Liver (tissue), 8 donors: ENCODE measurements at regions not wholly inside any gene's neighbourhood (a gene's known extent, or its start where the extent isn't known, plus 50 kb on each side); places are given as distances from the start of the nearest gene placed in this dataset.

Experiments used
- DNase-seq: peaks from one replicate; pipeline ENCODE4 v3.0.0-alpha.2; 2017; ENCODE audit warnings: low spot score
- H3K27ac ChIP-seq, 2 donors: one replicate each; pipeline ENCODE4 v1.7.0; 2013; ENCODE audit warnings: inconsistent platforms in 2 of 2, low read length in 2 of 2, control low read depth in 1 of 2, low read depth in 1 of 2, mild to moderate bottlenecking in 1 of 2
- H3K27me3 ChIP-seq, 4 donors: one replicate each; pipeline versions ENCODE4 v1.6.1 to v1.7.0; 2013; ENCODE audit warnings: low read length in 3 of 4, inconsistent platforms in 1 of 4, mild to moderate bottlenecking in 1 of 4, moderate library complexity in 1 of 4; ENCODE audit not compliant: control insufficient read depth in 4 of 4, insufficient read depth in 4 of 4
- H3K36me3 ChIP-seq, 4 donors: one replicate each; pipeline versions ENCODE4 v1.6.1 to v1.7.0; 2013; ENCODE audit warnings: low read length in 3 of 4, mild to moderate bottlenecking in 3 of 4, low read depth in 1 of 4, moderate library complexity in 1 of 4; ENCODE audit not compliant: control insufficient read depth in 4 of 4, insufficient read depth in 3 of 4
- H3K4me1 ChIP-seq, 4 donors: one replicate each; pipeline versions ENCODE4 v1.6.1 to v1.7.0; 2013; ENCODE audit warnings: low read length in 3 of 4, mild to moderate bottlenecking in 3 of 4, moderate library complexity in 1 of 4; ENCODE audit not compliant: control insufficient read depth in 4 of 4, insufficient read depth in 4 of 4
- H3K4me3 ChIP-seq, 3 donors: one replicate each; pipeline versions ENCODE4 v1.6.1 to v1.7.0; 2013; ENCODE audit warnings: low read length in 3 of 3, control low read depth in 1 of 3, low read depth in 1 of 3, mild to moderate bottlenecking in 1 of 3
- H3K9ac ChIP-seq, 2 donors: one replicate each; pipeline ENCODE4 v1.7.0; 2013; ENCODE audit warnings: low read length in 2 of 2, mild to moderate bottlenecking in 2 of 2, moderate library complexity in 2 of 2, control low read depth in 1 of 2, low read depth in 1 of 2
- H3K9me3 ChIP-seq, 4 donors: one replicate each; pipeline versions ENCODE4 v1.6.1 to v1.7.0; 2013; ENCODE audit warnings: low read length in 3 of 4; ENCODE audit not compliant: control insufficient read depth in 4 of 4
- EGR1 ChIP-seq, 2 donors: IDR thresholded peaks; 2 replicates each; pipeline ENCODE4 v1.6.1; 2016 to 2018; ENCODE audit warnings: antibody characterized with exemption in 2 of 2, low read depth in 2 of 2
- FOXA1 ChIP-seq: IDR thresholded peaks from 2 replicates; pipeline ENCODE4 v1.6.1; 2016; ENCODE audit warnings: antibody characterized with exemption
- FOXA2 ChIP-seq: IDR thresholded peaks from 2 replicates; pipeline ENCODE4 v1.6.1; 2016; ENCODE audit warnings: antibody characterized with exemption
- GABPA ChIP-seq, 2 donors: IDR thresholded peaks in 1 of 2; conservative IDR thresholded peaks in 1 of 2; 2 replicates each; pipeline ENCODE4 v1.6.1; 2016; ENCODE audit warnings: antibody characterized with exemption in 2 of 2, mild to moderate bottlenecking in 1 of 2, moderate library complexity in 1 of 2
- HNF4G ChIP-seq: IDR thresholded peaks from 2 replicates; pipeline ENCODE4 v1.6.1; 2016; ENCODE audit warnings: antibody characterized with exemption
- JUND ChIP-seq, 2 donors: IDR thresholded peaks; 2 replicates each; pipeline ENCODE4 v1.6.1; 2016; ENCODE audit warnings: antibody characterized with exemption in 2 of 2
- NR2F2 ChIP-seq: IDR thresholded peaks from 2 replicates; pipeline ENCODE4 v1.6.1; 2016; ENCODE audit warnings: antibody characterized with exemption
- RAD21 ChIP-seq, 2 donors: IDR thresholded peaks; 2 replicates each; pipeline ENCODE4 v1.6.1; 2016; ENCODE audit warnings: antibody characterized with exemption in 2 of 2, mild to moderate bottlenecking in 2 of 2
- RXRA ChIP-seq, 2 donors: IDR thresholded peaks; 2 replicates each; pipeline ENCODE4 v1.6.1; 2017 to 2018; ENCODE audit warnings: antibody characterized with exemption in 2 of 2, mild to moderate bottlenecking in 1 of 2
- SP1 ChIP-seq: IDR thresholded peaks from 2 replicates; pipeline ENCODE4 v1.6.1; 2018; ENCODE audit warnings: antibody characterized with exemption, mild to moderate bottlenecking
- TAF1 ChIP-seq: conservative IDR thresholded peaks from 2 replicates; pipeline ENCODE4 v1.6.1; 2016; ENCODE audit warnings: antibody characterized with exemption, mild to moderate bottlenecking
- YY1 ChIP-seq: IDR thresholded peaks from 2 replicates; pipeline ENCODE4 v1.6.1; 2016; ENCODE audit warnings: antibody characterized with exemption, mild to moderate bottlenecking
- WGBS: extraction: QIAGEN DNeasy Blood & Tissue Kit; methylation state at CpG from one replicate; pipeline ENCODE4 v1.1.7; 2013; 5-methylcytosine and 5-hydroxymethylcytosine counted together
- TF ChIP-seq, protein P1 (sequence below): IDR thresholded peaks from 2 replicates; pipeline ENCODE4 v1.6.1; 2016; ENCODE audit warnings: antibody characterized with exemption, mild to moderate bottlenecking
- TF ChIP-seq, protein P2 (sequence below): IDR thresholded peaks from 2 replicates; pipeline ENCODE4 v1.6.1; 2016; ENCODE audit warnings: antibody characterized with exemption
- TF ChIP-seq, protein P3 (sequence below): fragments of 150-350 bp; IDR thresholded peaks from 2 replicates; pipeline ENCODE4 v1.5.1; 2017; ENCODE audit warnings: improper control_type of control experiment, low read depth, low read length; ENCODE audit not compliant: missing input control
- TF ChIP-seq, protein P4 (sequence below): IDR thresholded peaks from 2 replicates; pipeline ENCODE4 v1.6.1; 2016; ENCODE audit warnings: antibody characterized with exemption
- donor health status: healthy.
- donor health status: healthy.
- donor health status: healthy.
- donor health status: healthy.
- donor health status: healthy.

DNA sequence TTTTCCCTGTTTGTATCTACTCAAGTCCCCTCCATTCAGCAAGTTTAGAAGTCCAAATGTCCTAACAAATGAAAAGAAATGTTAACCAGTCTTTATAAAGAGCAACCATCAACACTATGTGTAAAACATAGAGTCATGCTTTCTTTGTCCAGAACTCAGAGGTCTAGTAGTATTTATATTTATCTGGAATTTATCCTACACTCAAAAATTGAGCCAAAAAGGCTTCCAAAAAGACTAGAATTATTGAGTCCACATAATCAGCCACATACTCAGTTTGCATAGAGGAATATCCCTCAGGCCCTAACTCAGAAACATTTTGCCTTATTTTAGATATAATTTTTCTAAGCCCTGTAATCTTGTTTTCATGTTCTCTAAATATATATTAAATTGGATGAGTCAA, 455.0 kb downstream of the COL12A1 start:
- no peak for DNase-seq
- no peaks in the 10 kb centered on the region for H3K9me3 ChIP-seq
- H3K4me3 ChIP-seq = no peak overlapping the region
- no peak overlapping the region for H3K27ac ChIP-seq
- no peaks in the 10 kb centered on the region for H3K27me3 ChIP-seq
- no peaks in the 10 kb centered on the region for H3K36me3 ChIP-seq
- no peak overlapping the region for H3K9ac ChIP-seq
- TF ChIP-seq FOXA1 (no peak), EGR1 (IDR thresholded peaks at IDR 0.05; ENCODE audit: low read depth in 2 of 2) (no peak), SP1 (no peak), FOXA2 (no peak), GABPA (IDR thresholded peaks at IDR 0.05 in 1 of 2, conservative IDR thresholded peaks at IDR 0.05 in 1 of 2) (no peak)
- TF ChIP-seq, protein P1, sequence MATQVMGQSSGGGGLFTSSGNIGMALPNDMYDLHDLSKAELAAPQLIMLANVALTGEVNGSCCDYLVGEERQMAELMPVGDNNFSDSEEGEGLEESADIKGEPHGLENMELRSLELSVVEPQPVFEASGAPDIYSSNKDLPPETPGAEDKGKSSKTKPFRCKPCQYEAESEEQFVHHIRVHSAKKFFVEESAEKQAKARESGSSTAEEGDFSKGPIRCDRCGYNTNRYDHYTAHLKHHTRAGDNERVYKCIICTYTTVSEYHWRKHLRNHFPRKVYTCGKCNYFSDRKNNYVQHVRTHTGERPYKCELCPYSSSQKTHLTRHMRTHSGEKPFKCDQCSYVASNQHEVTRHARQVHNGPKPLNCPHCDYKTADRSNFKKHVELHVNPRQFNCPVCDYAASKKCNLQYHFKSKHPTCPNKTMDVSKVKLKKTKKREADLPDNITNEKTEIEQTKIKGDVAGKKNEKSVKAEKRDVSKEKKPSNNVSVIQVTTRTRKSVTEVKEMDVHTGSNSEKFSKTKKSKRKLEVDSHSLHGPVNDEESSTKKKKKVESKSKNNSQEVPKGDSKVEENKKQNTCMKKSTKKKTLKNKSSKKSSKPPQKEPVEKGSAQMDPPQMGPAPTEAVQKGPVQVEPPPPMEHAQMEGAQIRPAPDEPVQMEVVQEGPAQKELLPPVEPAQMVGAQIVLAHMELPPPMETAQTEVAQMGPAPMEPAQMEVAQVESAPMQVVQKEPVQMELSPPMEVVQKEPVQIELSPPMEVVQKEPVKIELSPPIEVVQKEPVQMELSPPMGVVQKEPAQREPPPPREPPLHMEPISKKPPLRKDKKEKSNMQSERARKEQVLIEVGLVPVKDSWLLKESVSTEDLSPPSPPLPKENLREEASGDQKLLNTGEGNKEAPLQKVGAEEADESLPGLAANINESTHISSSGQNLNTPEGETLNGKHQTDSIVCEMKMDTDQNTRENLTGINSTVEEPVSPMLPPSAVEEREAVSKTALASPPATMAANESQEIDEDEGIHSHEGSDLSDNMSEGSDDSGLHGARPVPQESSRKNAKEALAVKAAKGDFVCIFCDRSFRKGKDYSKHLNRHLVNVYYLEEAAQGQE = no peak
- TF ChIP-seq, protein P2, sequence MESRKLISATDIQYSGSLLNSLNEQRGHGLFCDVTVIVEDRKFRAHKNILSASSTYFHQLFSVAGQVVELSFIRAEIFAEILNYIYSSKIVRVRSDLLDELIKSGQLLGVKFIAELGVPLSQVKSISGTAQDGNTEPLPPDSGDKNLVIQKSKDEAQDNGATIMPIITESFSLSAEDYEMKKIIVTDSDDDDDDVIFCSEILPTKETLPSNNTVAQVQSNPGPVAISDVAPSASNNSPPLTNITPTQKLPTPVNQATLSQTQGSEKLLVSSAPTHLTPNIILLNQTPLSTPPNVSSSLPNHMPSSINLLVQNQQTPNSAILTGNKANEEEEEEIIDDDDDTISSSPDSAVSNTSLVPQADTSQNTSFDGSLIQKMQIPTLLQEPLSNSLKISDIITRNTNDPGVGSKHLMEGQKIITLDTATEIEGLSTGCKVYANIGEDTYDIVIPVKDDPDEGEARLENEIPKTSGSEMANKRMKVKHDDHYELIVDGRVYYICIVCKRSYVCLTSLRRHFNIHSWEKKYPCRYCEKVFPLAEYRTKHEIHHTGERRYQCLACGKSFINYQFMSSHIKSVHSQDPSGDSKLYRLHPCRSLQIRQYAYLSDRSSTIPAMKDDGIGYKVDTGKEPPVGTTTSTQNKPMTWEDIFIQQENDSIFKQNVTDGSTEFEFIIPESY = no peak
- TF ChIP-seq, protein P3, sequence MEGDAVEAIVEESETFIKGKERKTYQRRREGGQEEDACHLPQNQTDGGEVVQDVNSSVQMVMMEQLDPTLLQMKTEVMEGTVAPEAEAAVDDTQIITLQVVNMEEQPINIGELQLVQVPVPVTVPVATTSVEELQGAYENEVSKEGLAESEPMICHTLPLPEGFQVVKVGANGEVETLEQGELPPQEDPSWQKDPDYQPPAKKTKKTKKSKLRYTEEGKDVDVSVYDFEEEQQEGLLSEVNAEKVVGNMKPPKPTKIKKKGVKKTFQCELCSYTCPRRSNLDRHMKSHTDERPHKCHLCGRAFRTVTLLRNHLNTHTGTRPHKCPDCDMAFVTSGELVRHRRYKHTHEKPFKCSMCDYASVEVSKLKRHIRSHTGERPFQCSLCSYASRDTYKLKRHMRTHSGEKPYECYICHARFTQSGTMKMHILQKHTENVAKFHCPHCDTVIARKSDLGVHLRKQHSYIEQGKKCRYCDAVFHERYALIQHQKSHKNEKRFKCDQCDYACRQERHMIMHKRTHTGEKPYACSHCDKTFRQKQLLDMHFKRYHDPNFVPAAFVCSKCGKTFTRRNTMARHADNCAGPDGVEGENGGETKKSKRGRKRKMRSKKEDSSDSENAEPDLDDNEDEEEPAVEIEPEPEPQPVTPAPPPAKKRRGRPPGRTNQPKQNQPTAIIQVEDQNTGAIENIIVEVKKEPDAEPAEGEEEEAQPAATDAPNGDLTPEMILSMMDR = no peak
- TF ChIP-seq, protein P4, sequence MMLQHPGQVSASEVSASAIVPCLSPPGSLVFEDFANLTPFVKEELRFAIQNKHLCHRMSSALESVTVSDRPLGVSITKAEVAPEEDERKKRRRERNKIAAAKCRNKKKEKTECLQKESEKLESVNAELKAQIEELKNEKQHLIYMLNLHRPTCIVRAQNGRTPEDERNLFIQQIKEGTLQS = no peak
- H3K4me1 ChIP-seq = no peaks in the 10 kb centered on the region

DNA sequence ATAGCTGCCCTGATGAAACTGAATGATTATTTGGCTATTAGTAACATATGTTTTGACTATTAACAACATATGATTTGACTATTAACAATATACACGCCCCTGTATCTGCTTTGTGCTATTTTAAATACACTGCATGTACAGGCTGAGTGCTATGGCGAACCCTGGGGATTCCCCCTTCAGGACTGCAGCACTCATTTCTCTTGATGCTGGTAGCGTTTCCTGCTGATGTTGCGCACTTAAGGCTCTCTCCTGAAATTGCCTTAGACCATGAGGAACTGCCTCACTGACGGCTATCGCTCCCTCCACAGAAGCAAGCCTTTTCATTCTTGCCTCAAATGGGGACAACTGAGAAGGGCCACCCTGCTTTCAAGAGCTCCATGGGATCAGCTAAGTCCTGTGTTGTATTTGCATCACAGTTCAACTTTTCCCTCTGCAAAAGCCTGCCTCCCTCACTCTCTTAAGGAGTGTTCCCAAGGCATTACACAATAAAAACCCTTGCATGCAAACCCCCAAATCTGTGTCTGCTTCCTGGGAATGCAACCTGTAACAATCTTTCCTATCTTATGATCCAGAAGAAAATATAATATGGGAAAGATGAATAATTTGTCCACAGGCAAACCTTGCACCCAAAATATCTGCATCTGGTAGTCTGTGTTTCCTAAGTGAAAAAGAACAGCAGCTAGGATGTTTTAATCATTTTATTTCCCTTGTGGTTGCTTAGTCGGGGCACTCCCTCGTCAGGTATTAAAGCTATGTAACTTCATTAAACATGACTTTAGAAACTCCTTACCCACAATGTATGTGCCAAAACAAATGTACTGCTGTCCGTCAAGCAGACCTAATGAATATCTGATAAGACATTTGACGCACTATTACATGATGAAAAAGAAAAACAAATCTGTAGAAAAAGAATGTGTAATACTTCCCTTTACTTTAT, 456.4 kb downstream of the COL12A1 start:
- H3K4me3 ChIP-seq = no peak overlapping the region
- no peaks in the 10 kb centered on the region for H3K4me1 ChIP-seq
- DNase-seq = no peak
- H3K9me3 ChIP-seq = no peaks in the 10 kb centered on the region
- H3K9ac ChIP-seq = no peak overlapping the region
- H3K27me3 ChIP-seq = no peaks in the 10 kb centered on the region
- H3K27ac ChIP-seq = no peak overlapping the region
- WGBS = 57% methylated on average over 10 of the region's 10 CpGs
- no peaks in the 10 kb centered on the region for H3K36me3 ChIP-seq
- TF ChIP-seq RXRA (IDR thresholded peaks at IDR 0.05) (no peak), YY1 (no peak), HNF4G (no peak), JUND (IDR thresholded peaks at IDR 0.05) (no peak), GABPA (IDR thresholded peaks at IDR 0.05 in 1 of 2, conservative IDR thresholded peaks at IDR 0.05 in 1 of 2) (no peak), EGR1 (IDR thresholded peaks at IDR 0.05; ENCODE audit: low read depth in 2 of 2) (no peak), FOXA2 (no peak), RAD21 (IDR thresholded peaks at IDR 0.05) (no peak), TAF1 (no peak), NR2F2 (no peak), SP1 (no peak)
- TF ChIP-seq, protein P1 = no peak
- TF ChIP-seq, protein P3 = no peak
- TF ChIP-seq, protein P4 = no peak
